Activated T-helper 2 cell treated with anti-CD3 and anti-CD28 coated beads, Interferon-gamma antibody, Interleukin-2, Interleukin-4, amounts not matched to agents 10 μg/mL and 5 μg/mL and 100 μg/mL, durations not matched to agents 14 hours and 24 hours and 36 hours (primary cell): ENCODE measurements at regions not wholly inside any gene's neighbourhood (a gene's known extent, or its start where the extent isn't known, plus 50 kb on each side); places are given as distances from the start of the nearest gene placed in this dataset.

Source experiments
- DNase-seq: peaks from one replicate; pipeline ENCODE4 v3.0.0; 2021; ENCODE audit warnings: low spot score
- H3K27ac Mint-ChIP-seq: one replicate; pipeline ENCODE4 v1.8.0; 2021; ENCODE audit warnings: mixed read lengths
- H3K27me3 Mint-ChIP-seq: one replicate; pipeline ENCODE4 v1.8.0; 2021; ENCODE audit warnings: low read depth, mixed read lengths
- H3K36me3 Mint-ChIP-seq: one replicate; pipeline ENCODE4 v1.8.0; 2021; ENCODE audit warnings: low read depth, mixed read lengths
- H3K4me1 Mint-ChIP-seq: one replicate; pipeline ENCODE4 v1.8.0; 2021; ENCODE audit warnings: low read depth, mixed read lengths
- H3K4me3 Mint-ChIP-seq: one replicate; pipeline ENCODE4 v1.8.0; 2021; ENCODE audit warnings: low read depth, mild to moderate bottlenecking, moderate library complexity, mixed read lengths
- H3K9me3 Mint-ChIP-seq: one replicate; pipeline ENCODE4 v1.8.0; 2021; ENCODE audit warnings: mixed read lengths
- intact Hi-C: fragments of 100-400 bp; cut with micrococcal nuclease; formaldehyde crosslinking; loops from one replicate; pipeline ENCODE4 v1.15.1; 2023

DNA sequence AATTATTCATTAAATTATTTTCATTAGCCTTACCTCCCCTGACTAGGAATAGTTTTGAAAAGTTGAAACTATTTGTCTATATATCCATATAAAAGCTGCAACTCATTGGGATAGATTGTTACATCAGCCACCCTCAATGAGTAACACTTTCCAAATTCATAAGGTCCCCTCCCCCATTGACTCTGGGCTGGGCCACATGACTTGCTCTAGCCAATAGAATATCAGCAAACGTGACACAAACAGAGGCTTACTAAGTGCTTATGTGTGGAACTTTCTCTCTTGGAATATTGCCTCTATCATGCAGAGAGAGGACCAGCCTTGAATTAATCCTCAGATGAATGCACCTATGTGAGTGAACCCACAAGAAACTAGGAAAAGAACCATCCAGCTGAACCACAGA, 213.7 kb downstream of the CCDC59 start:
- no peak overlapping the region for H3K4me3 Mint-ChIP-seq
- H3K4me1 Mint-ChIP-seq, result no peaks in the 10 kb centered on the region
- H3K9me3 Mint-ChIP-seq, result no peaks in the 10 kb centered on the region
- DNase-seq, result no peak
- intact Hi-C loops, result no loop called here
- no peaks in the 10 kb centered on the region for H3K36me3 Mint-ChIP-seq
- no peak overlapping the region for H3K27ac Mint-ChIP-seq
- no peaks in the 10 kb centered on the region for H3K27me3 Mint-ChIP-seq

- intact Hi-C loops, result no loop called here
- Mint-ChIP-seq H3K4me3 (no peak overlapping the region), H3K36me3 (no peaks in the 10 kb centered on the region)
Observed at GRCh38 chr12:82132390-82132789, 225.8 kb downstream of the CCDC59 start.

DNA sequence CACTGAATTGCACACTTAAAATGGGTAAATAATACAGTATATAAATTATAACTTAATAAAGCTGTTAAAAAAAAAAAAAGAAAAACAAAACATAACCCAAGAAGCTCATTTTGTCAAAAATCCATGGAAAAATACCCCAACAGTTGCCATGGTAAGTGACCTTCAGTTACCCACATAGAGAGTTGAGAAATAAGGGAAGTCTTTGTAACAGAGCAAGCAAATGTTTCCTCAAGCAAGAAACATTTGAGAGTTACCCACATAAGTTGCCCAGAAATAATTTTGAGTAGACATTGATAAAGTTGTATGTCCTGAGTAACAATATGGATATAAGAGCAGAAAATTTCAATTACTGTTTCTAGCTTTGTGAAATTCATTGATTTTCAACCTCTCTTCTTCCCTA, 227.4 kb downstream of the CCDC59 start:
- Mint-ChIP-seq H3K27me3 (no peaks in the 10 kb centered on the region), H3K9me3 (no peaks in the 10 kb centered on the region), H3K27ac (no peak overlapping the region), H3K4me1 (no peaks in the 10 kb centered on the region), H3K4me3 (no peak overlapping the region), H3K36me3 (no peaks in the 10 kb centered on the region)
- intact Hi-C loops, result no loop called here
- DNase-seq, result no peak

More at GRCh38 chr12:82132390-82132789, 225.8 kb downstream of the CCDC59 start:
- H3K4me1 Mint-ChIP-seq, result no peaks in the 10 kb centered on the region
- no peak overlapping the region for H3K27ac Mint-ChIP-seq
- no peak for DNase-seq
- no peaks in the 10 kb centered on the region for H3K27me3 Mint-ChIP-seq
- no peaks in the 10 kb centered on the region for H3K9me3 Mint-ChIP-seq

DNA sequence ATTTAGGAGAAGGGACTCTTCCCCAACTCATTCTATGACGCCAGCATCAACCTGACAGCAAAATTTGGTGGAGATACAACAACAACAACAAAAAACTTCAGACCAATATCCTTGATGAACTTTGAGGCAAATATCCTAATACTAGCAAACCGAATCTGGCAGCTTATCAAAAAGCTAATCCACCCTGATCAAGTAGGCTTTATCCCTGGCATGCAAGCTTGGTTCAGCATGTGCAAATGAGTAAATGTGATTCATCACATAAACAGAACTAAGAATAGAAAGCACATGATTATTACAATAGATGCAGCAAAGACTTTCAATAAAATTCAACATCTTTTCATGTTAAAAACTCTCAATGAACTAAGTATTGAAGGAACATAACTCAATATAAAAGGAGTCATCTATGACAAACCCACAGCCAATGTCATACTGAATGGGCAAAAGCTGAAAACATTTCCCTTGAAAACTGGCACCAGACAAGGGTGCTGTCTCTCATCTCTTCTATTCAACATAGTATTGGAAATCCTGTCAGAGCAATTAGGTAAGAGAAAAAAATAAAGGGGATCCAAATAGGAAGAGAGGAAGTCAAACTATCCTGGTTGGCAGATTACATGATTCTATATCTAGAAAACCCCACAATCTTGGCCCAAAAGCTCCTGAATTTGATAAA, 233.3 kb downstream of the CCDC59 start:
- Mint-ChIP-seq H3K36me3 (no peaks in the 10 kb centered on the region), H3K9me3 (no peaks in the 10 kb centered on the region), H3K4me1 (no peaks in the 10 kb centered on the region), H3K27me3 (no peaks in the 10 kb centered on the region), H3K27ac (no peak overlapping the region), H3K4me3 (no peak overlapping the region)
- DNase-seq, result no peak
- intact Hi-C loops, result no loop called here

- intact Hi-C loops, result no loop called here
- H3K36me3 Mint-ChIP-seq, result no peaks in the 10 kb centered on the region
- H3K9me3 Mint-ChIP-seq, result no peaks in the 10 kb centered on the region
- DNase-seq, result no peak
- no peak overlapping the region for H3K27ac Mint-ChIP-seq
- no peaks in the 10 kb centered on the region for H3K4me1 Mint-ChIP-seq
- no peak overlapping the region for H3K4me3 Mint-ChIP-seq
- H3K27me3 Mint-ChIP-seq, result no peaks in the 10 kb centered on the region
Observed at GRCh38 chr12:82121545-82121944, 236.6 kb downstream of the CCDC59 start.

DNA sequence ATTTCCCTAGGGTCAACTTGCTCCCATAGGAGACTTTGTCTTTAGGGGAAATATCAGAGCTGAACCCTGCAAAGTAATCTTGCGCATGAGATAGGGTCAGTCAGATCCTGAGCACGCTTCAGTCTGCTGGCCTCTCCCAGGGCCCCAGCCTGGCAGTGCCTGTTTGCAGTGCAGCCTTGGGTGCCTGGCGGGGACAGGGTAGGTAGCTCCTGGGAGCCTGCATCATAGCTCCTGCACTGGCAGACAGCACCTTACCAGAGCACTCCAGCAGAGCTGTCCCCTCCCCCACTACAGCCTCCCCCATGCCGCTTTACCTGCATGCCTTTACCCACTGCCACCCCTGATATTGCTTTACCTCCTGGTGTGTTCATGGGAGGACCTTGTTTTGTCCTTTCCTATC, 237.3 kb downstream of the CCDC59 start:
- Mint-ChIP-seq H3K27me3 (no peaks in the 10 kb centered on the region), H3K27ac (no peak overlapping the region), H3K9me3 (no peaks in the 10 kb centered on the region), H3K36me3 (no peaks in the 10 kb centered on the region), H3K4me3 (no peak overlapping the region), H3K4me1 (no peaks in the 10 kb centered on the region)
- DNase-seq, result no peak
- intact Hi-C loops, result no loop called here

DNA sequence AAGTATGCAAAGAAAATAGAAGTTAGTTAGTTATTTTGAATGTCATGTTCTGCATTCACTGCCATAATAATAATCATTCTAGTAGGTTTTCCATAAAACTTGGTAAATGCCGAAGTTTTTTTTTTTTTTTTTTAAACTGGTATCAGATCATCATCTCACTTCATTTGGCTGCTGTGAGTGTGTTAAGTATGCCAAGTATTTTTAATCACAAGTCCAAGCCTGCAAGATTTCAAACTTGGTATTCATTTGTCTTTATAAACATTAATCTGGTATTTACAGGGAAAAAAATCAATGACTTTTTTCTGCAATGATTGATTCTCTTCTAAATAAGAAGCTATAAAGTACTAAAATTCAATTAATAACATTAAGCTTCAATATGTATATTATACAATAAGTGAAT, 248.9 kb downstream of the CCDC59 start:
- Mint-ChIP-seq H3K36me3 (no peaks in the 10 kb centered on the region), H3K27me3 (no peaks in the 10 kb centered on the region), H3K4me3 (no peak overlapping the region), H3K27ac (no peak overlapping the region), H3K9me3 (no peaks in the 10 kb centered on the region), H3K4me1 (no peaks in the 10 kb centered on the region)
- intact Hi-C loops, result no loop called here
- no peak for DNase-seq

DNA sequence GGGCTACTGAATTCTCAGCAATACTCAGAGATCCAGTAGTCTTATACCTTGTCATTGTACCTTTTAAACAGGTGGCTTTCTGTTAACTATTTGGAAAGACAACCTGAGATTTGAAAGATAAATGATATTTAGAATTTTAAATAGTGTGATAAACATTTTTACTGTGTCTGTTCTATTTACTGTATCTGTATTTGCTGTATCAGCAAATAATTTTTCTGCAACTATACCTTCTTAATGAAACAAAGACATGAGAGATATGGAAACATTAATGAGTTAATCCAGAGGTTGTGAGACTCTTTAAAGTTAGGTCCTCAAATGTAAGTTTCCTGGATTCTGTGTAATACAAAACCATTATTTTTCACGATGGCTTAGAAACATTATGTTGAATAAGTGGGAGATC, 249.6 kb downstream of the CCDC59 start:
- intact Hi-C loops, result no loop called here
- DNase-seq, result no peak
- H3K4me1 Mint-ChIP-seq, result no peaks in the 10 kb centered on the region
- no peaks in the 10 kb centered on the region for H3K9me3 Mint-ChIP-seq
- H3K27ac Mint-ChIP-seq, result no peak overlapping the region
- no peaks in the 10 kb centered on the region for H3K27me3 Mint-ChIP-seq
- H3K36me3 Mint-ChIP-seq, result no peaks in the 10 kb centered on the region
- H3K4me3 Mint-ChIP-seq, result no peak overlapping the region

- no peak overlapping the region for H3K27ac Mint-ChIP-seq
- intact Hi-C loops, result no loop called here
- H3K36me3 Mint-ChIP-seq, result no peaks in the 10 kb centered on the region
- H3K4me1 Mint-ChIP-seq, result no peaks in the 10 kb centered on the region
- H3K9me3 Mint-ChIP-seq, result no peaks in the 10 kb centered on the region
- H3K4me3 Mint-ChIP-seq, result no peak overlapping the region
- H3K27me3 Mint-ChIP-seq, result no peaks in the 10 kb centered on the region
- DNase-seq, result no peak
Observed at GRCh38 chr12:82099216-82099615, 259.0 kb downstream of the CCDC59 start.

DNA sequence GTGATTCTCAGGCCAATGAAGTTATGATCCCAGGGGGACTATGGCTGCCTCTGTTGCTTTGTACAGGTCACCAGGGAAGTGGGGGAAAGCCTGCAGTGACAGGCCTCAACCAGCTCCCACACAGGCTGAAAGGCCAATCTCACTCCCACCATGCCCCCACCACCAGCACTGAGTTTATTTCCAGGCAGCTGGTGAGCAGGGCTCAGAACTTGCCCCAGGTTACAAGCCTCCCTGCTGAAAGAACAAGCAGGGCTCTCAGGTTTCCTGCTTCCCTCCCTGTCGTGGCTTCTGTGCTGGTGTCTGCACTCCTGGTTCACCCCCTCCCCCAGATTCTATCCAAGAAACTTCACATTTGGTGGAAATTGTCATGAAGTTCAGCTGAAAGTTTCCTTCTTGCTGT, 260.3 kb downstream of the CCDC59 start:
- Mint-ChIP-seq H3K27ac (no peak overlapping the region), H3K4me3 (no peak overlapping the region), H3K9me3 (no peaks in the 10 kb centered on the region), H3K36me3 (no peaks in the 10 kb centered on the region), H3K27me3 (no peaks in the 10 kb centered on the region), H3K4me1 (no peaks in the 10 kb centered on the region)
- no peak for DNase-seq
- intact Hi-C loops, result no loop called here

GRCh38 chr12:82097438-82097837, 260.7 kb downstream of the CCDC59 start:
- Mint-ChIP-seq H3K4me3 (no peak overlapping the region), H3K27ac (no peak overlapping the region), H3K27me3 (no peaks in the 10 kb centered on the region), H3K9me3 (no peaks in the 10 kb centered on the region), H3K36me3 (no peaks in the 10 kb centered on the region), H3K4me1 (no peaks in the 10 kb centered on the region)
- intact Hi-C loops, result no loop called here
- no peak for DNase-seq

GRCh38 chr12:82090165-82090564, 268.0 kb downstream of the CCDC59 start:
- Mint-ChIP-seq H3K4me1 (no peaks in the 10 kb centered on the region), H3K9me3 (peaks cover 3% of the 10 kb centered on the region), H3K4me3 (no peak overlapping the region), H3K27me3 (no peaks in the 10 kb centered on the region), H3K36me3 (no peaks in the 10 kb centered on the region), H3K27ac (no peak overlapping the region)
- intact Hi-C loops, result no loop called here
- no peak for DNase-seq

DNA sequence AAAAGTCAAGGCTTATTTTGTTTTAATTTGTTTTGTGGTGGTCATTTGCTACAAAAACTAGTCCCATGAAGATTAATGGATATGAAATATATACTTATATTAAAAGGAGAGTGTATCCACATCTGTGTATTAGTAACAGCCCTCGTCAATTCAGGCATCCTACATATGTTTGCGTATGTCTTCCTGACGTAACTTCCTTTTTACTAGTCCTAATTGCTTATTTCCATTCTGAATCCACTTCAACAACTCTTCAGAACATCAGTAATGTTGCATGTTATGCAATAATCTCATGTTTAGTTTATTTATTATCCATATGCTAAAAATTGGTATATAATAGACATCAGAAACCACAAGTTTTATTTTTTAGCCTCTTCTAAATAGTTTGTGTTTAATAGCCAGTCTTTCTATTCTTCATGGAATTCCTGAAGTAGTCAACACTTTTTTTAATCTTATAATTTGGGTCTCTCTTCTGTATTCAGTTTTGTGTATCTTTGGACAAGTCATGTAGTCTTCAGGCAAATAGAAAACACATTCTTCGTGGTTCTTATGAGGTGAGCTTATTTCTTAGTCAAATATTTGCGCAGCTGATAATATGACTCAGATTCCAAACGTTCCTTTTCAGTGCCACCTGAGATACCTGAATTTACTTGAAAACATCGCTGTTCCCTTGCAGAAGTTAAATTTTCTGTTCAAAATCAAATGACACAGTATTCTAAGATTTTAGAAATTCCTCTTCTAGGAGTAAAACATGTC, 268.6 kb downstream of the CCDC59 start:
- H3K27me3 Mint-ChIP-seq, result no peaks in the 10 kb centered on the region
- H3K4me3 Mint-ChIP-seq, result no peak overlapping the region
- H3K9me3 Mint-ChIP-seq, result peaks cover 3% of the 10 kb centered on the region
- no peak overlapping the region for H3K27ac Mint-ChIP-seq
- intact Hi-C loops, result no loop called here
- no peak for DNase-seq
- H3K36me3 Mint-ChIP-seq, result no peaks in the 10 kb centered on the region
- no peaks in the 10 kb centered on the region for H3K4me1 Mint-ChIP-seq
